K562 (cell line): ENCODE measurements at regions not wholly inside any gene's neighbourhood (a gene's known extent, or its start where the extent isn't known, plus 50 kb on each side); places are given as distances from the start of the nearest gene placed in this dataset.

Experiments
- ATF1 ChIP-seq, 2 experiments: fragments of 450-650 bp in 1 of 2; IDR thresholded peaks; 2 replicates each; pipeline ENCODE4 v1.6.1; 2016; ENCODE audit warnings: missing compliant biosample characterization in 1 of 2, missing genetic modification characterization in 1 of 2
- CC2D1A ChIP-seq: fragments of 450-650 bp; IDR thresholded peaks from 2 replicates; pipeline ENCODE4 v1.6.1; 2017; ENCODE audit warnings: mild to moderate bottlenecking
- CEBPB ChIP-seq: fragments of 450-650 bp; IDR thresholded peaks from 2 replicates; pipeline ENCODE4 v1.6.1; 2016; ENCODE audit warnings: missing genetic modification characterization, missing compliant biosample characterization
- CHD4 ChIP-seq: fragments of 200-600 bp; sonication (generic); IDR thresholded peaks from 3 replicates; pipeline ENCODE4 v1.6.1; 2012; ENCODE audit warnings: low read depth, mild to moderate bottlenecking, mixed read lengths, low read length, inconsistent platforms; ENCODE audit not compliant: insufficient read depth, insufficient replicate concordance, poor library complexity, severe bottlenecking
- DMBX1 ChIP-seq: fragments of 250-450 bp; sonication (Bioruptor Pico); IDR thresholded peaks from 2 replicates; pipeline ENCODE4 v1.8.0; 2022; ENCODE audit warnings: inconsistent platforms, mild to moderate bottlenecking, moderate library complexity, borderline replicate concordance
- EP400 ChIP-seq: fragments of 450-650 bp; IDR thresholded peaks from 2 replicates; pipeline ENCODE4 v1.6.1; 2017; ENCODE audit warnings: antibody characterized with exemption, mild to moderate bottlenecking, moderate library complexity
- GTF2F1 ChIP-seq: IDR thresholded peaks from 2 replicates; pipeline ENCODE4 v1.6.1; 2011; ENCODE audit warnings: low read depth, low read length, improper control_type of control experiment
- MGA ChIP-seq: fragments of 450-650 bp; IDR thresholded peaks from 2 replicates; pipeline ENCODE4 v1.6.1; 2016; ENCODE audit warnings: mild to moderate bottlenecking, moderate library complexity
- RAD51 ChIP-seq: fragments of 450-650 bp; IDR thresholded peaks from 2 replicates; pipeline ENCODE4 v1.7.1; 2016; ENCODE audit warnings: low read depth, mild to moderate bottlenecking, borderline replicate concordance
- SMC3 ChIP-seq: conservative IDR thresholded peaks from 2 replicates; pipeline ENCODE4 v1.6.1; 2011; ENCODE audit warnings: low read depth, low read length, improper control_type of control experiment; ENCODE audit not compliant: insufficient read depth
- TEAD1 ChIP-seq, 2 experiments: fragments of 450-650 bp in 1 of 2; sonication (generic) in 1 of 2; formaldehyde crosslinking; IDR thresholded peaks; 2 replicates each; pipeline versions ENCODE4 v1.4.0 to v1.8.0; 2020 to 2022; ENCODE audit warnings: mild to moderate bottlenecking in 2 of 2, missing genetic modification reagents in 1 of 2
- VEZF1 ChIP-seq: fragments of 200-800 bp; sonication (Bioruptor generic); IDR thresholded peaks from 2 replicates; pipeline ENCODE4 v1.6.1; 2017; ENCODE audit warnings: missing genetic modification characterization, missing compliant biosample characterization
- TF ChIP-seq, protein P1 (sequence below), 2 experiments: IDR thresholded peaks; 2 replicates each; pipeline ENCODE4 v1.6.1; 2011; ENCODE audit warnings: borderline replicate concordance in 1 of 2, control low read depth in 1 of 2, low read depth in 1 of 2, low read length in 1 of 2, mild to moderate bottlenecking in 1 of 2, mixed read lengths in 1 of 2, moderate library complexity in 1 of 2; ENCODE audit not compliant: insufficient read depth in 1 of 2, insufficient read length in 1 of 2, poor library complexity in 1 of 2, severe bottlenecking in 1 of 2; ENCODE audit errors: extremely low read depth in 1 of 2

- 0 out of 2 replicates have a peak, but pooled peaks have one; percentile 17 for TF ChIP-seq GTF2F1
- peak; percentile 14; the same call in 1 of the 2 replicates for TF ChIP-seq VEZF1 (CRISPR knock-in tag)
- peak; percentile 59 for TF ChIP-seq RAD51
- peak; percentile 61; the same call in 1 of the 2 replicates for TF ChIP-seq EP400
- TF ChIP-seq, protein P1, sequence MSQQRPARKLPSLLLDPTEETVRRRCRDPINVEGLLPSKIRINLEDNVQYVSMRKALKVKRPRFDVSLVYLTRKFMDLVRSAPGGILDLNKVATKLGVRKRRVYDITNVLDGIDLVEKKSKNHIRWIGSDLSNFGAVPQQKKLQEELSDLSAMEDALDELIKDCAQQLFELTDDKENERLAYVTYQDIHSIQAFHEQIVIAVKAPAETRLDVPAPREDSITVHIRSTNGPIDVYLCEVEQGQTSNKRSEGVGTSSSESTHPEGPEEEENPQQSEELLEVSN (IDR thresholded peaks at IDR 0.05; ENCODE audit: borderline replicate concordance in 1 of 2, extremely low read depth in 1 of 2, insufficient read depth in 1 of 2, insufficient read length in 1 of 2, low read depth in 1 of 2, low read length in 1 of 2, poor library complexity in 1 of 2, severe bottlenecking in 1 of 2), result peak in 1 of 2 experiments; percentile 62
- peak; percentile 4; the same call in 1 of the 2 replicates for TF ChIP-seq CEBPB (tag)
- peak; percentile 27; the same call in 1 of the 2 replicates for TF ChIP-seq SMC3
- TF ChIP-seq MGA, result peak; percentile 91
- TF ChIP-seq DMBX1 (CRISPR knock-in tag), result peak; percentile 54
- TF ChIP-seq CHD4, result peak; percentile 25
- no peak for TF ChIP-seq ATF1 (CRISPR knock-in tag; IDR thresholded peaks at IDR 0.05)
- TF ChIP-seq ATF1 (tag; IDR thresholded peaks at IDR 0.05), result 0 out of 2 replicates have a peak, but pooled peaks have one; percentile 7
- TF ChIP-seq TEAD1 (CRISPR knock-in tag; IDR thresholded peaks at IDR 0.05), result peak; percentile 14 to 44; a peak in 1 of 4 replicates
- TF ChIP-seq CC2D1A, result 0 out of 2 replicates have a peak, but pooled peaks have one; percentile 18
Observed at GRCh38 chr16:85330694-85331188, 218.5 kb upstream of the CIBAR2 start (continued).
